Naive B cell (primary cell): ENCODE measurements at regions not wholly inside any gene's neighbourhood (a gene's known extent, or its start where the extent isn't known, plus 50 kb on each side); places are given as distances from the start of the nearest gene placed in this dataset.

Source experiments
- ATAC-seq, 2 donors: fragments of 150-1000 bp; cut with Tn5 transposase; 2 replicates each; pipeline ENCODE4 v1.10.0; 2021; ENCODE audit warnings: low read depth in 2 of 2, mild to moderate bottlenecking in 2 of 2, moderate library complexity in 2 of 2
- DNase-seq: peaks from one replicate; pipeline ENCODE4 v3.0.0; 2022
- H3K27ac Mint-ChIP-seq, 6 donors: one replicate each; pipeline ENCODE4 v1.8.0; 2020 to 2022; ENCODE audit warnings: mild to moderate bottlenecking in 6 of 6, mixed read lengths in 6 of 6, moderate library complexity in 5 of 6, inconsistent platforms in 2 of 6
- H3K27me3 Mint-ChIP-seq, 3 donors: one replicate each; pipeline ENCODE4 v1.8.0; 2021 to 2022; ENCODE audit warnings: mixed read lengths in 3 of 3, mild to moderate bottlenecking in 1 of 3
- H3K36me3 Mint-ChIP-seq, 2 donors: one replicate each; pipeline ENCODE4 v1.8.0; 2020 to 2022; ENCODE audit warnings: mixed read lengths in 2 of 2, inconsistent platforms in 1 of 2, mild to moderate bottlenecking in 1 of 2
- H3K4me1 Mint-ChIP-seq, 3 donors: one replicate each; pipeline ENCODE4 v1.8.0; 2020 to 2022; ENCODE audit warnings: mixed read lengths in 3 of 3, inconsistent platforms in 1 of 3, mild to moderate bottlenecking in 1 of 3, moderate library complexity in 1 of 3
- H3K4me3 Mint-ChIP-seq, 8 donors: one replicate each; pipeline ENCODE4 v1.8.0; 2020 to 2022; ENCODE audit warnings: mild to moderate bottlenecking in 8 of 8, mixed read lengths in 8 of 8, moderate library complexity in 8 of 8, inconsistent platforms in 2 of 8
- H3K9me3 Mint-ChIP-seq, 7 donors: one replicate each; pipeline ENCODE4 v1.8.0; 2020 to 2022; ENCODE audit warnings: mixed read lengths in 7 of 7, mild to moderate bottlenecking in 5 of 7, inconsistent platforms in 2 of 7, moderate library complexity in 1 of 7

DNA sequence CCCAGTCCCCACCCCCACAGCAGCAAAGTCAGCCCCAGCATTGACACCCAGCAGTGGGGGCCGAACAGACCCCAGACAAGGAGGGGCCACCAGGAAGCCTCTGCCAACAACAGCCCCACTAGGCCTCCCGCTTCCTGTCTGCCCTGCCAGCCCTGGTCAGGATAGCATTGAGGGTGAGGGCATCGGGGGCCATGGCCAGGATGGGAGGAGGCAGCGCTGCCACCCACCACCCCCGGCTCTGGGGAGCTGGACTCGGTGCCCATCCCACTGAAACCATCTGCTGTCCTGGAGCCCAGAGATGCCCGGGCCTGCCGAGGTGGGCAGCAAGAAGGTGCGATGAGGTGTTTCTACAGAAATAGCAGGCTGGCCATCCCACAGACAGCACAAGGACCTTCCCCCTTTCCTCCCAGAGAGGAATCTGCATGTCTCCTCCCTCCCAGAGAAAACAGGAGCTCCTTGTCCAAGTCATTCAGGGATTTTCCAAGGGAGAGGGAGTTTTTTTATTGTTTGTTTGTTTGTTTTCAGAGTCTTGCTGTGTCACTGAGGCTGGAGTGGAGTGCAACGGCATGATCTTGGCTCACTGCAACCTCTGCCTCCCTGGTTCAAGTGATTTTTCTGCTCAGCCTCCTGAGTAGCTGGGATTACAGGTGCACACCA, 62.1 kb upstream of the BHLHE23 start:
- Mint-ChIP-seq H3K4me3 (no peak overlapping the region), H3K27me3 (peaks cover 13 to 57% (median 40%) of the 10 kb centered on the region in 3 donors), H3K36me3 (no peaks in the 10 kb centered on the region), H3K9me3 (peaks cover 0 to 5% (median 0%) of the 10 kb centered on the region in 7 donors), H3K27ac (no peak overlapping the region), H3K4me1 (peaks cover 0 to 4% (median 0%) of the 10 kb centered on the region in 3 donors)
- no peak for DNase-seq
- no peak for ATAC-seq

GRCh38 chr20:63067721-63068560, 61.2 kb upstream of the BHLHE23 start:
- Mint-ChIP-seq H3K36me3 (no peaks in the 10 kb centered on the region), H3K4me3 (no peak overlapping the region), H3K27ac (no peak overlapping the region), H3K4me1 (peaks cover 0 to 4% (median 0%) of the 10 kb centered on the region in 3 donors), H3K9me3 (peaks cover 0 to 5% (median 0%) of the 10 kb centered on the region in 7 donors), H3K27me3 (peaks cover 16 to 58% (median 35%) of the 10 kb centered on the region in 3 donors)
- ATAC-seq (no peak), DNase-seq (no peak)

GRCh38 chr20:63067266-63067635, 60.5 kb upstream of the BHLHE23 start:
- peaks cover 0 to 4% (median 0%) of the 10 kb centered on the region in 3 donors for H3K4me1 Mint-ChIP-seq
- peaks cover 16 to 56% (median 31%) of the 10 kb centered on the region in 3 donors for H3K27me3 Mint-ChIP-seq
- DNase-seq, result no peak
- no peak for ATAC-seq
- H3K36me3 Mint-ChIP-seq, result no peaks in the 10 kb centered on the region
- H3K9me3 Mint-ChIP-seq, result peaks cover 0 to 4% (median 0%) of the 10 kb centered on the region in 7 donors
- peak overlapping the region in 1 of 6 donors; percentile 20 for H3K27ac Mint-ChIP-seq
- peak overlapping the region in 1 of 8 donors; percentile 54 for H3K4me3 Mint-ChIP-seq

DNA sequence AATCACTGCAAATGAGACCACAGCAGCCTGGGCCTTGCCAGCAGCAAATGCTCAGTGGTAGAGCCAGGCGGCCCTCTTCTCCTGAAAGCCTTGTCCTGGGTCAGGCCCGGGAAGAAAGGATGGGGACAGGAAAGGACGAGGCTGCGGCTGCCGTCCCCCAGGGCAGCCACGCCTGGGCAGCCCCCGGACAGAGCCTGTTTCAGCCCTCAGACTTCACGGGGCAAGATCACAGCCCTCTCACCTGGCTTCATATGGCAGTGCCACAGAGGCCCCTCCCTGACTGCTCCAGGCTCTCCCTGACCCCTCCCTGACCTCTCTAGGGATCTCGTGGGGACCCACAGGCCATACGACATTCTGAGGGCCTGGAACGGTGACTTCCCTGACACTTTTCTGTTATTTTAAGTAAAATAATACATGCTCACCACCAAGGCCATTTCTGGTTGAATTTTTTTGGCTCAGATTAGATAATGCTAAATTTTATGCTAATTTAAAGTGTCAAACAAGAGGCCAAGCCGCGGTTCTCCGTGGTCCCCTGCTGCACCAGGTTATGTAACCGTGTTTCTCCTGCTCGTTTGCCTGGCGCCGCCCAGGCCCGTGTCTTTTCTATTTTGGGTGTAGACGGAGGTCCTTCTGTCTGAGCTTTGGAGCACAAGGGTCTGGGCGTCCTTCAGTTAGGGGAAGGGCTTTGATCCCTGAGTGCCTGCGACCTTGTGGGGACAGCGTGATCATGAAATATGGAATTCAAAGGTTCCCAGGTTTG, 59.9 kb upstream of the BHLHE23 start:
- DNase-seq, result no peak
- no peak for ATAC-seq
- Mint-ChIP-seq H3K9me3 (peaks cover 0 to 4% (median 0%) of the 10 kb centered on the region in 7 donors), H3K27ac (peak overlapping the region in 1 of 6 donors; percentile 20), H3K36me3 (no peaks in the 10 kb centered on the region), H3K4me1 (peaks cover 0 to 4% (median 0%) of the 10 kb centered on the region in 3 donors), H3K4me3 (peak overlapping the region in 1 of 8 donors; percentile 54), H3K27me3 (peaks cover 21 to 57% (median 35%) of the 10 kb centered on the region in 3 donors)

DNA sequence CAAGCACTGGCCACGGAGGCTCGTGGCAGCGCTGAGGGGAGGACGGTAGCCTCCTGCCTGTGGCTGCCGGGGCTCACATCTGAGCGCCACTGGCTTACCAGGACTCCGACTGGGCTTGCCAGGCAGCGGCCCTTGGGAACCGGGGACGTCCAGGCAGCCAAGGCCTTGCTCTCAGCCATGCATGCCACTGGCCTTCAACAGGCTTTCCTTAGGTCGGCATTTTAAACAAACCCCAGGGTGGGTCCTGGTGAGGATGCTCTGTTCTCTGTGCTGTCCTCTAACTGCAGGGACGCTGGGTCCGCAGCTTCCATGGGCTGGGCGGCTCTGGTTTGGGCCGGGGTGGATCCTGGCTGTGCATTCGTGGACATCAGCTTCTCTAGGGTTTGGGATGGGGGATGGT, 59.1 kb upstream of the BHLHE23 start:
- no peak for DNase-seq
- H3K36me3 Mint-ChIP-seq, result no peaks in the 10 kb centered on the region
- no peaks in the 10 kb centered on the region for H3K4me1 Mint-ChIP-seq
- peaks cover 0 to 3% (median 0%) of the 10 kb centered on the region in 7 donors for H3K9me3 Mint-ChIP-seq
- H3K4me3 Mint-ChIP-seq, result no peak overlapping the region
- ATAC-seq, result no peak
- H3K27ac Mint-ChIP-seq, result no peak overlapping the region
- peaks cover 20 to 57% (median 36%) of the 10 kb centered on the region in 3 donors for H3K27me3 Mint-ChIP-seq

DNA sequence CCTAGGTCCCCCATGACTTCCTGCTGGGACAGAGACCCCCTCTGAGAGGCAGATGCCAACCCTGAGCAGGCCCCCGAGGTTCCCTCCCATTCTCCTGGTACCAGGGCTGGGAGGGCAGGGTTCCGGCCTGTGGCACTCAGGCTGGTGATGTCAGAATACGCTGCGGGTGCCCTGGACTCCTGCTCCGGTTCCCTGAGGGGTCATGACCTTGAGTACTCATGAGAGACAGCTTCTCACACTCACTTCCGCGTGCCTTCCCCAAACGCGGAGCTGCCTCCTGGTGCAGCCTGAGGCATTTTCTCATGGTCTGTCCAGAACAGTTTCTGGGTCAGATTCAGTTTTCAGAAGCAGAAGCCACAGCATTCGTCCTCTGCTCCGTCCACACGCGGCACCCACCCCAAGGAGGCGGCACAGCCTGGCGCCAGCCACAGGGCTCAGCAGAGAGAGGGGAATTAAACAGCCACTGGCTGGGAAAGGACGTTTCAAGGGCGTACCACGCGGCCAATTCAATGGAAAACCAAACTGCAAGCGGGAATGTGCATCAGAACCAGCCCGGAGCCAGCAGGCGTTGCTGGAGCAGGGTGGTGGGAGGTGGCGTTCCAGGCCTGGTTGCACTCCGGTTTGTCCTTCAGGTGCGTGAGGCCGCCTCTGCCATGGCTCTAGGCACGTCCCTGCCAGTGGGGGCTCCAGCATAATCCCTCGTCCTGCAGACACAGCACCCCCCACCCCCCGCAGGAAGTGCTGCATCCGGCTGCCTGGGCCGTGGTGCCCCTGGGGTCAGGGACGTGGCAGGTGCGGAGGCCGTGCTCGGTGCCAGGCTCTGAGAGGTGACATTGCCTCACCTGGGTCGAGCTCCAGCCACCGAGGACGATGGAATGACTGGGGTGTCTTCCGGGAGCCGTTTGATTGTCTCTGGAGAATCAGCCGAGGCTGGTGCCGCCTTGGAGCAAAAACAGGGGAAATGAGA, 58.3 kb upstream of the BHLHE23 start:
- Mint-ChIP-seq H3K36me3 (no peaks in the 10 kb centered on the region), H3K9me3 (peaks cover 0 to 2% (median 0%) of the 10 kb centered on the region in 7 donors), H3K27me3 (peaks cover 15 to 56% (median 30%) of the 10 kb centered on the region in 3 donors), H3K4me1 (no peaks in the 10 kb centered on the region), H3K4me3 (no peak overlapping the region), H3K27ac (no peak overlapping the region)
- no peak for DNase-seq
- ATAC-seq, result no peak

- no peak overlapping the region for H3K4me3 Mint-ChIP-seq
- no peak for DNase-seq
- no peaks in the 10 kb centered on the region for H3K4me1 Mint-ChIP-seq
- peaks cover 15 to 55% (median 30%) of the 10 kb centered on the region in 3 donors for H3K27me3 Mint-ChIP-seq
- H3K36me3 Mint-ChIP-seq, result no peaks in the 10 kb centered on the region
- ATAC-seq, result no peak
- peaks cover 0 to under 1% (median 0%) of the 10 kb centered on the region in 7 donors for H3K9me3 Mint-ChIP-seq
- no peak overlapping the region for H3K27ac Mint-ChIP-seq
Measured at GRCh38 chr20:63064310-63064709, 57.5 kb upstream of the BHLHE23 start.

DNA sequence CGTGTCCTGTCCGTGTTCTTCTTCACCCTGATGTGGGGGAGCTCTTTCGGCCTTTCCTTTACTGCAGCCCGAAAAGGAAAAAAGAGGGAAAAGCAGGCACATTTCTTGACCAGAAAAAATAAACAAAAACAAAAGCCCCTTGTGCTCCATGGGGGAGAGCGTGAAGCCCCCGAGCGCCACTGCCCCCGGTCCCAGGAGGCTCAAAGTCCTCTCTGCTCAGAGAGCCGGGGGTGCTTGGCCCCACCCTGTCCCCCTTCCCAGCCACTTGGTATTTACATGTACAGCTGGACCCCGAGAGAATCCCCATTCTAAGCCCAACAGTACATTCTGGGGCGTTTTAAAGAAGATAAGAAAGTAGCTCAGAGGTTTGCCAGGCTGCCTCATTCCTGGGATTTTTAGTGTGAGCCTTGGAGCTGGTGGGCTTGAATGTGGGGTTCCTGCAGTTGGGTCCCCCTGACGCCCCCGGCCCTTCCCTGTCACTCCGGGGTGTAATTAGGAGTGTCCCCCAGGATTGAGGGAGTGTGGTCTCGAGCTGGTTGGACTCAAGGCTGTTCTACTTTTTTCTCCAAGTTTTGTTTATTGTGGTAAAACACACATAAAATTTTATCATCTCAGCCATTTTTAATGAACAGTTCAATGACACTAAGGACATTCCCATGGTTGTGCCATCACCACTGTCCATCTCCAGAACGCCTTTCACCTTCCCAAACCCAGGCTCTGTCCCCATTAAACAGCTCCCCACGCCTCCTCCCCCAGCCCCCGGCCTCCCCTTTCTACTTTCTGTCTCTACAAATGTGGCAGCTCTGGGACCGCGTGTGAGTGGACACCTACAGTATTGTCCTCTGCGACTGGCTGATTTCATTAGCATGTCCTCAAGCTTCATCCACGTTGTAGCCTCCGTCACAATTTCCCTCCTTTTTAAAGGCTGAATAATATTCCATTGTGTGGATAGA, 55.7 kb upstream of the BHLHE23 start:
- peak overlapping the region in 2 of 6 donors; percentile 70 to 89 for H3K27ac Mint-ChIP-seq

DNA sequence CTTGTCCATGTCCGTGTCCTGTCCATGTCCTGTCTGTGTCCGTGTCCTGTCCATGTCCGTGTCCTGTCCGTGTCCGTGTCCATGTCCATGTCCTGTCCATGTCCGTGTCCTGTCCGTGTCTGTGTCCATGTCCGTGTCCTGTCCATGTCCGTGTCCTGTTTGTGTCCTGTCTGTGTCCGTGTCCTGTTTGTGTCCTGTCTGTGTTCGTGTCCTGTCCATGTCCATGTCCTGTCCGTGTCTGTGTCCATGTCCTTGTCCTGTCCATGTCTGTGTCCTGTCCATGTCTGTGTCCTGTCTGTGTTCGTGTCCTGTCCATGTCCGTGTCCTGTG, 55.0 kb upstream of the BHLHE23 start:
- Mint-ChIP-seq H3K36me3 (no peaks in the 10 kb centered on the region), H3K4me3 (no peak overlapping the region), H3K27ac (peak overlapping the region in 1 of 6 donors; percentile 35), H3K27me3 (peaks cover 15 to 39% (median 18%) of the 10 kb centered on the region in 3 donors), H3K4me1 (no peaks in the 10 kb centered on the region), H3K9me3 (no peaks in the 10 kb centered on the region)
- DNase-seq, result no peak
- ATAC-seq, result no peak

More for the DNA sequence above, 55.7 kb upstream of the BHLHE23 start:
- Mint-ChIP-seq H3K27me3 (peaks cover 15 to 46% (median 26%) of the 10 kb centered on the region in 3 donors), H3K9me3 (no peaks in the 10 kb centered on the region), H3K36me3 (no peaks in the 10 kb centered on the region), H3K4me1 (no peaks in the 10 kb centered on the region), H3K4me3 (peak overlapping the region in 1 of 8 donors; percentile 52)
- no peak for ATAC-seq
- DNase-seq, result no peak

- H3K27ac Mint-ChIP-seq, result peak overlapping the region in 1 of 6 donors; percentile 35
- peaks cover 14 to 37% (median 15%) of the 10 kb centered on the region in 3 donors for H3K27me3 Mint-ChIP-seq
- DNase-seq, result no peak
- ATAC-seq, result no peak
- no peaks in the 10 kb centered on the region for H3K9me3 Mint-ChIP-seq
- H3K4me3 Mint-ChIP-seq, result peak overlapping the region in 1 of 8 donors; percentile 22
- no peaks in the 10 kb centered on the region for H3K4me1 Mint-ChIP-seq
- no peaks in the 10 kb centered on the region for H3K36me3 Mint-ChIP-seq
Measured at GRCh38 chr20:63061051-63061770, 54.4 kb upstream of the BHLHE23 start.
